Natural killer cell treated with Interleukin-12 subunit alpha and Interleukin-12 subunit beta and Interleukin-15 and Interleukin-18, amount 100 ng/mL, for 72 hours (primary cell): ENCODE measurements at regions not wholly inside any gene's neighbourhood (a gene's known extent, or its start where the extent isn't known, plus 50 kb on each side); places are given as distances from the start of the nearest gene placed in this dataset.
A peak's percentile ranks its signal among the peaks of the same experiment; 100 is the strongest.
"Not testable (repeated sequence)": the region's sequence is repeated elsewhere in the genome, so short reads cannot be mapped to it uniquely, and the experiment has no call there.

Experiments
- ATAC-seq, 2 donors: fragments of 150-1000 bp; cut with Tn5 transposase in 1 of 2; sonication (Bioruptor Pico), chemical (Tn5 transposase) in 1 of 2; 2 replicates each; pipeline ENCODE4 v1.10.0; 2021
- DNase-seq: peaks from one replicate; pipeline ENCODE4 v3.0.0; 2022; ENCODE audit warnings: low spot score
- H3K27ac Mint-ChIP-seq, 2 donors: 1 replicate in 1 of 2; 2 replicates in 1 of 2; pipeline ENCODE4 v1.8.0; 2022; ENCODE audit warnings: mixed read lengths in 2 of 2, mild to moderate bottlenecking in 1 of 2, moderate library complexity in 1 of 2
- H3K27me3 Mint-ChIP-seq, 2 donors: 1 replicate in 1 of 2; 2 replicates in 1 of 2; pipeline ENCODE4 v1.8.0; 2022; ENCODE audit warnings: mixed read lengths in 2 of 2
- H3K36me3 Mint-ChIP-seq: one replicate; pipeline ENCODE4 v1.8.0; 2022; ENCODE audit warnings: mixed read lengths
- H3K4me1 Mint-ChIP-seq, 2 donors: 1 replicate in 1 of 2; 2 replicates in 1 of 2; pipeline ENCODE4 v1.8.0; 2022; ENCODE audit warnings: low read depth in 2 of 2, mixed read lengths in 2 of 2, mild to moderate bottlenecking in 1 of 2
- H3K4me3 Mint-ChIP-seq: one replicate; pipeline ENCODE4 v1.8.0; 2022; ENCODE audit warnings: mixed read lengths
- H3K9me3 Mint-ChIP-seq: 2 replicates; pipeline ENCODE4 v1.8.0; 2022; ENCODE audit warnings: mixed read lengths

DNA sequence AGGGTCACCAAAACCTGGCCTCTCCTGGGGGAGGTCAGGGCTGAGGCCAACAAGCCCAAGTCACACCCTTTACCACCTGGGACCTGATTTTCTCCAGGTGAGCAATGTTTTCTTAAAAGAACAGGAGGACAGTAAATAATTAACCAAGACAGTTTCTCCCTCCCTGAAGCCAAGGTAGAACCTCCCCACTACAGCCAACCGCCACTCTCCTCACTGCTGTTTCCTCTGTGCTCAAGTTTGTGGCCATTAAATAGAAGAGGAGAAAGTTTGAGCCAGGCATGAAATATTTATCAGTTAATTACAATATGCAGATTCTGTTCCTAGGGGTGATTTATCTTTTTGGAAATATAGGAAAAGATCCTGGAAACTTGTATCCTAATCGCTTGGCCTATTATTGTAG, 150.6 kb upstream of the ANKRD20A1 start:
- H3K4me1 Mint-ChIP-seq, ATAC-seq, H3K27me3 Mint-ChIP-seq, DNase-seq, H3K36me3 Mint-ChIP-seq, H3K9me3 Mint-ChIP-seq, H3K4me3 Mint-ChIP-seq, H3K27ac Mint-ChIP-seq: not testable (repeated sequence)

GRCh38 chr9:67711429-67711828, 147.3 kb upstream of the ANKRD20A1 start:
- not testable (repeated sequence) for DNase-seq, H3K27me3 Mint-ChIP-seq, H3K4me3 Mint-ChIP-seq, H3K27ac Mint-ChIP-seq, H3K4me1 Mint-ChIP-seq, H3K9me3 Mint-ChIP-seq, ATAC-seq, H3K36me3 Mint-ChIP-seq

- H3K36me3 Mint-ChIP-seq, DNase-seq, ATAC-seq, H3K27me3 Mint-ChIP-seq, H3K9me3 Mint-ChIP-seq, H3K4me1 Mint-ChIP-seq, H3K27ac Mint-ChIP-seq: not testable (repeated sequence)
- H3K4me3 Mint-ChIP-seq: peak overlapping the region; percentile 44
Measured at GRCh38 chr9:67711931-67712330, 146.8 kb upstream of the ANKRD20A1 start.

DNA sequence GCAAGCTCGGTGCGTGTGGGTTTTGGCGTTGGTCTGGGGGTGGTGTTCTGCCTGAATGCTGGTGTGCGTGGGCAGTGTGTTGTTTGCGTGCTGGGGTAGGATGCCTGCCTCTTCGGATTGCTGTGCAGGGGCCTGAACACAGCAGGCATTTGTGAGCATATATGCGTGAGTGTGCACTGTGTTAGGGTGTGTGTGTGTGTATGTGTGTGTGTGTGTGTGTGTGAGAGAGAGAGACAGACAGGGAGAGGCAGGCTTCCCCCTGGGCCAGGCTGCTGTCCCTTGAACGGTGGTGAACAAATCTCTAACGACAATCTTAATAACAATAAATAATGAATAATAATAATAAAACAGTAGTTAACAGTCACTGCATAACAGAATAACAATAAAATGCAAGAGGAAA, 145.8 kb upstream of the ANKRD20A1 start:
- H3K36me3 Mint-ChIP-seq, H3K4me1 Mint-ChIP-seq, DNase-seq, ATAC-seq, H3K9me3 Mint-ChIP-seq, H3K27me3 Mint-ChIP-seq: not testable (repeated sequence)
- Mint-ChIP-seq H3K4me3 (peak overlapping the region; percentile 63), H3K27ac (peak overlapping the region in 1 of 2 donors; percentile 72)

DNA sequence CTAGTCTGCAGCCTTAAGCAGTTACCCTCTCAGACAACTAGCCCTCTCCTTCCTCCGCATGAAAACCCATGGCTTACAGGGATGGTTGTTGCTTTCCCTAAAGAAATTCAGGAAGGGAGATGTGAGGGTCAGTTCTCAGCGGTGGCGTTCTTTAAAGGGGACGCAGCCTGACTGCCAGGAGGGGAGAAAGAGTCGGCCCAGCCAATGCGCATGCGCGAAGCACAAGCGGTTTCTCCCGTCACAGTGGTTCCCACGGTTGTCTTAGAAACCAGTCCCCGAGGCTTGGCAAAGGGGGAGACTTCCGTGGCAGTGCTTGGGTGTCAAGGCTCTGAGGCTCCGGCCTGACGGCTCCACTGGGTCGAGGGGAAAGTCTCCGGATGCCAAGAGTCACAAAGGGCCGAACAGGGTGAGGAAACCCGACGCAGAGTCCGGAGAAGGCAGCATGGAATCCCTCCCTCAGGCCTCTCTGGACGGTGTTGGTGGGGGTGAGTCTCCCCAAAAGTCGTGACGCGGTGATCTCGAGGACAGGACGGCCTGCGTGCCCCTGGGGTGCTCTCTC, 140.8 kb upstream of the ANKRD20A1 start:
- H3K27ac Mint-ChIP-seq, H3K27me3 Mint-ChIP-seq, H3K36me3 Mint-ChIP-seq, H3K9me3 Mint-ChIP-seq, H3K4me1 Mint-ChIP-seq, H3K4me3 Mint-ChIP-seq: not testable (repeated sequence)
- DNase-seq: peak; percentile 77
- peak in 1 of 2 donors; percentile 66 for ATAC-seq

DNA sequence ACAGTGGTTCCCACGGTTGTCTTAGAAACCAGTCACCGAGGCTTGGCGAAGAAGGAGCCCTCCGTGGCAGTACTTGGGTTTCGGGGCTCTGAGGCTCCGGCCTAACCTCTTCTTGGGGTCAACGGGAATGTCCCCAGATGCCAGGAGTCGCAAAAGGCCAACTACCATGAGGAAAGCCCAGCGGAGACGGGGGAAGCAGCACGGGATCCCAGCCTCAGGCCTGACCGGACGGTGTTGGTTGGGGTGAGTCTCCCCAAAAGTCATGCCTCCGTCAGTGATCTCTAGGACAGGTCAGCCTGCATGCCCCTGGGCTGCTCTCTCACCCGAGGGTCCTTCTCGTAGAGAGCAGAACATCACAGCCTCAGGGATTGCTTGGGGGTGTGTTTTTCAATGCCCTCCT, 138.2 kb upstream of the ANKRD20A1 start:
- H3K9me3 Mint-ChIP-seq, H3K36me3 Mint-ChIP-seq, H3K27me3 Mint-ChIP-seq, ATAC-seq, H3K4me1 Mint-ChIP-seq, H3K4me3 Mint-ChIP-seq, H3K27ac Mint-ChIP-seq: not testable (repeated sequence)
- peak; percentile 40 for DNase-seq

GRCh38 chr9:67722460-67723090, 136.2 kb upstream of the ANKRD20A1 start:
- H3K4me3 Mint-ChIP-seq, H3K36me3 Mint-ChIP-seq, DNase-seq, H3K4me1 Mint-ChIP-seq, H3K9me3 Mint-ChIP-seq, H3K27me3 Mint-ChIP-seq, H3K27ac Mint-ChIP-seq: not testable (repeated sequence)
- peak; percentile 87 to 90 for ATAC-seq

- DNase-seq, H3K36me3 Mint-ChIP-seq, H3K4me1 Mint-ChIP-seq, H3K27me3 Mint-ChIP-seq, H3K9me3 Mint-ChIP-seq: not testable (repeated sequence)
- peak in 1 of 2 donors; percentile 28 for ATAC-seq
- H3K27ac Mint-ChIP-seq: peak overlapping the region; percentile 14 to 16
- H3K4me3 Mint-ChIP-seq: peak overlapping the region; percentile 88
Measured at GRCh38 chr9:67723185-67723584, 135.5 kb upstream of the ANKRD20A1 start.

DNA sequence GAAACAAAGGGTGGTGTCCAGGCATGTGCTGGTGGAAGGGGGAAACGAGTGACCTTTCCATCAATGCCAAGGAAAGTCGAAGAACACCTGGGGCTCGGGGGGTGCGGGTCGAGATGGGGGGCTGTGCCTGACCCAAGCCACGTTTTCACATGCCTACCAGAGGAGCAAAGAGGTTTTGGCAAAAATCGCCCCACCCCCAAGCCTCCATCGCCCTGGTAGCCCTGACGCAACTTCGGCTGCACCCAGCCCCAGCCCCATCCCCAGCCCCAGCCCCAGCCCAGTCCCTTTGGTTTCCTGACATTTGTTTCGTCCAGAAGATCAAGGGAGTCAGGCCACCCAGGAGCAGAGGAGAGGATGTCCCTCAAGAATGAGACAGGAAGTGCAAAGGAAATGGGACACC, 133.8 kb upstream of the ANKRD20A1 start:
- H3K36me3 Mint-ChIP-seq, H3K27ac Mint-ChIP-seq, DNase-seq, H3K4me3 Mint-ChIP-seq, H3K27me3 Mint-ChIP-seq, ATAC-seq, H3K4me1 Mint-ChIP-seq, H3K9me3 Mint-ChIP-seq: not testable (repeated sequence)

GRCh38 chr9:67726213-67726988, 132.3 kb upstream of the ANKRD20A1 start:
- H3K27ac Mint-ChIP-seq: not testable (repeated sequence)

GRCh38 chr9:67763133-67763532, 95.6 kb upstream of the ANKRD20A1 start:
- not testable (repeated sequence) for H3K9me3 Mint-ChIP-seq, H3K4me1 Mint-ChIP-seq, DNase-seq, H3K27me3 Mint-ChIP-seq, H3K27ac Mint-ChIP-seq, H3K4me3 Mint-ChIP-seq, ATAC-seq, H3K36me3 Mint-ChIP-seq

More at GRCh38 chr9:67726213-67726988, 132.3 kb upstream of the ANKRD20A1 start:
- not testable (repeated sequence) for H3K36me3 Mint-ChIP-seq, DNase-seq, H3K9me3 Mint-ChIP-seq, H3K4me3 Mint-ChIP-seq, H3K4me1 Mint-ChIP-seq, H3K27me3 Mint-ChIP-seq
- ATAC-seq: peak; percentile 71 to 87

DNA sequence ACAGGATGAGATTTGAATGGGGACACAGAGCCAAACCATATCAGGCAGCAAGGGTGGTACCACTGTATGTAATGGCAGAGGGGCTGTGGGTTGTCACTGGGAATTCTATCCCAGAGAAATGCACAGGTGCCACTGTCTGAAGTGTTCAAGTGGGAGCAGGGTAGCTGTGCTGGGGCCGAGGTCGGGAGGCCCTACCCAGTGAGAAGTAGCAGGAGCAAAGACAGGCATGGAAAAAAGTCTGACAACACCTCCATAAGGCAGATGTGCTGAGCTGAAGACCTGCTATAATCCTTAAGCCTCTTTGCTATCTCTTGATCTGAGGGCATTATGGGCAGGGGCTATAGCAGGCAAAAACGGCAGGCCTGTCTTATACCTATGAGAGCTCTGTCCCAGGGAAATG, 86.9 kb upstream of the ANKRD20A1 start:
- not testable (repeated sequence) for H3K27ac Mint-ChIP-seq, H3K9me3 Mint-ChIP-seq, DNase-seq, H3K4me1 Mint-ChIP-seq, H3K36me3 Mint-ChIP-seq, H3K4me3 Mint-ChIP-seq, ATAC-seq, H3K27me3 Mint-ChIP-seq

DNA sequence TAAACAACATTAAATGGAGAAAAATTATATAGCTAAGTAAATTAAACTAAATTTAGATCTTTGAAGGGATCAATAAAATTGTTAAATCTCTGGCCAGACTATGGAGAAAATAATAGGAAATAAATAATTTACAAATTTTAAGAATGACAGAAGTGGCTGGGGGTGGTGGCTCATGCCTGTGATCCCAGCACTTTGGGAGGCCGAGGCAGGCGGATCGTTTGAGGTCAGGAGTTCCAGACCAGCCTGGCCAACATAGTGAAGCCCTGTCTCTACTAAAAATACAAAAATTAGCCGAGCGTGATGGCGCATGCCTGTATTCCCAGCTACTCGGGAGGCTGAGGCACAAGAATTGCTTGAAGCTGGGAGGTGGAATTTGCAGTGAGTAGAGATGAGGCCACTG, 58.6 kb upstream of the ANKRD20A1 start:
- H3K27ac Mint-ChIP-seq, H3K4me1 Mint-ChIP-seq, H3K4me3 Mint-ChIP-seq, H3K9me3 Mint-ChIP-seq, ATAC-seq, H3K36me3 Mint-ChIP-seq, H3K27me3 Mint-ChIP-seq, DNase-seq: not testable (repeated sequence)
